ENCODE measurements at regions not wholly inside any gene's neighbourhood (a gene's known extent, or its start where the extent isn't known, plus 50 kb on each side); places are given as distances from the start of the nearest gene placed in this dataset.

- no peak overlapping the region for H3K27ac Mint-ChIP-seq (ENCODE audit: unreplicated experiment)
- H3K36me3 Mint-ChIP-seq (ENCODE audit: low read depth) = no peaks in the 10 kb centered on the region
- no peaks in the 10 kb centered on the region for H3K4me1 Mint-ChIP-seq
- H3K9me3 Mint-ChIP-seq = no peaks in the 10 kb centered on the region
- no peaks in the 10 kb centered on the region for H3K27me3 Mint-ChIP-seq (ENCODE audit: low read depth)
- TF ChIP-seq, protein P1, sequence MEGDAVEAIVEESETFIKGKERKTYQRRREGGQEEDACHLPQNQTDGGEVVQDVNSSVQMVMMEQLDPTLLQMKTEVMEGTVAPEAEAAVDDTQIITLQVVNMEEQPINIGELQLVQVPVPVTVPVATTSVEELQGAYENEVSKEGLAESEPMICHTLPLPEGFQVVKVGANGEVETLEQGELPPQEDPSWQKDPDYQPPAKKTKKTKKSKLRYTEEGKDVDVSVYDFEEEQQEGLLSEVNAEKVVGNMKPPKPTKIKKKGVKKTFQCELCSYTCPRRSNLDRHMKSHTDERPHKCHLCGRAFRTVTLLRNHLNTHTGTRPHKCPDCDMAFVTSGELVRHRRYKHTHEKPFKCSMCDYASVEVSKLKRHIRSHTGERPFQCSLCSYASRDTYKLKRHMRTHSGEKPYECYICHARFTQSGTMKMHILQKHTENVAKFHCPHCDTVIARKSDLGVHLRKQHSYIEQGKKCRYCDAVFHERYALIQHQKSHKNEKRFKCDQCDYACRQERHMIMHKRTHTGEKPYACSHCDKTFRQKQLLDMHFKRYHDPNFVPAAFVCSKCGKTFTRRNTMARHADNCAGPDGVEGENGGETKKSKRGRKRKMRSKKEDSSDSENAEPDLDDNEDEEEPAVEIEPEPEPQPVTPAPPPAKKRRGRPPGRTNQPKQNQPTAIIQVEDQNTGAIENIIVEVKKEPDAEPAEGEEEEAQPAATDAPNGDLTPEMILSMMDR (conservative IDR thresholded peaks at IDR 0.05) = no peak
- H3K4me3 Mint-ChIP-seq = no peak overlapping the region
- no peak for DNase-seq (ENCODE audit: low read depth, low spot score)
Measured at GRCh38 chr10:36115364-36115763, 473.3 kb upstream of the FZD8 start.

DNA sequence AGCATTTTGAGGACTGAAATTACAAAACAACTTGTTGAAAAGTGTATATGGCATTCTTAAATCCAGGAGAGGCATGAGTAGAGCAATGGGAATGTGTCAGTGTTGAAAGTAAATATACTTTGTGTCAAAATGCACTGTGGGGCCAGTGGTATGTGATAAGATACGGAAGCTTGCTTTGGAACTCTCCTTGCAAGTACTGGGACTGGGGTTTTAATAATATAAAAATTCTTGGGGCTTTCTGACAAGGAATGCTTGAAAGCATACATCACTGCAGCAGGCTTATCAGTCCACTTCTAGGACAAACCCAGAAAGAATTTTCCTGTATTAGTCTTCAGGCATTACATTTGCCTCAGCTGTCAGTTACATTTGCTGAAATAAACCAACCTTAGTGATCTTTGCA, 472.8 kb upstream of the FZD8 start:
- H3K27me3 Mint-ChIP-seq (ENCODE audit: low read depth) = no peaks in the 10 kb centered on the region
- H3K9me3 Mint-ChIP-seq = no peaks in the 10 kb centered on the region
- H3K4me1 Mint-ChIP-seq = no peaks in the 10 kb centered on the region
- H3K4me3 Mint-ChIP-seq = no peak overlapping the region
- no peak overlapping the region for H3K27ac Mint-ChIP-seq (ENCODE audit: unreplicated experiment)
- DNase-seq (ENCODE audit: low read depth, low spot score) = no peak
- TF ChIP-seq, protein P1 (conservative IDR thresholded peaks at IDR 0.05) = no peak
- H3K36me3 Mint-ChIP-seq (ENCODE audit: low read depth) = no peaks in the 10 kb centered on the region

GRCh38 chr10:36114141-36114540, 472.0 kb upstream of the FZD8 start:
- Mint-ChIP-seq H3K9me3 (no peaks in the 10 kb centered on the region), H3K4me1 (no peaks in the 10 kb centered on the region), H3K36me3 (ENCODE audit: low read depth) (no peaks in the 10 kb centered on the region), H3K4me3 (no peak overlapping the region), H3K27ac (ENCODE audit: unreplicated experiment) (no peak overlapping the region), H3K27me3 (ENCODE audit: low read depth) (no peaks in the 10 kb centered on the region)
- TF ChIP-seq, protein P1 (conservative IDR thresholded peaks at IDR 0.05) = no peak
- DNase-seq (ENCODE audit: low read depth, low spot score) = no peak

DNA sequence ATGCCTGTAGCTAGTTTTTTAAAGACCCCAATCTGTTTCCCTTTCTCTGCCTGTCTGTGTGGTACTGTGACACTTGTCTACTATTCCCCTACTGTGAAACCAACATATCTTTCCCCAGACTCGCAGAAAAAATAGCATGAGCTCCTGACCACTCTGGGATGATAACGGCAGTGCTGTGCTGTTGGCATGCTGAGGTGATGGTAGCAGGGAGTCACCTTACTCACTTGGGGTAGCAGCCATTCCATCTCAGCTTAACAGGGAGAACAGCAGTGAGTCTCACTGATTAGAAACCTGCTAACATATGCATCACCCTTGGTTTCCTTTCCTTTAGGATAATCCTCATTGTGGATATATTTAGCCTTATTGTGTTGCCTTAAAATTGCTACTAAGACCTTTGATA, 469.6 kb upstream of the FZD8 start:
- Mint-ChIP-seq H3K4me3 (no peak overlapping the region), H3K4me1 (no peaks in the 10 kb centered on the region), H3K27ac (ENCODE audit: unreplicated experiment) (no peak overlapping the region), H3K36me3 (ENCODE audit: low read depth) (no peaks in the 10 kb centered on the region), H3K27me3 (ENCODE audit: low read depth) (no peaks in the 10 kb centered on the region), H3K9me3 (no peaks in the 10 kb centered on the region)
- no peak for DNase-seq (ENCODE audit: low read depth, low spot score)
- TF ChIP-seq, protein P1 (conservative IDR thresholded peaks at IDR 0.05) = no peak

- DNase-seq (ENCODE audit: low read depth, low spot score) = no peak
- Mint-ChIP-seq H3K27me3 (ENCODE audit: low read depth) (no peaks in the 10 kb centered on the region), H3K9me3 (no peaks in the 10 kb centered on the region), H3K4me1 (no peaks in the 10 kb centered on the region), H3K27ac (ENCODE audit: unreplicated experiment) (no peak overlapping the region), H3K4me3 (no peak overlapping the region), H3K36me3 (ENCODE audit: low read depth) (no peaks in the 10 kb centered on the region)
- TF ChIP-seq, protein P1 (conservative IDR thresholded peaks at IDR 0.05) = no peak
Measured at GRCh38 chr10:36110097-36110496, 468.0 kb upstream of the FZD8 start.

All from neural crest cell (in vitro differentiated cells).